WTC11 (cell line): ENCODE measurements at regions not wholly inside any gene's neighbourhood (a gene's known extent, or its start where the extent isn't known, plus 50 kb on each side); places are given as distances from the start of the nearest gene placed in this dataset.

Experiments
- ATAC-seq: fragments of 200-7000 bp; cut with Tn5 transposase; 2 replicates; pipeline ENCODE4 v1.10.0; 2021; ENCODE audit warnings: mild to moderate bottlenecking, moderate library complexity
- CTCF ChIA-PET: fragments of 300-600 bp; sonication (Branson Sonifier 250); formaldehyde crosslinking; loops from one replicate; lab custom pipeline; 2021; ENCODE audit warnings: antibody characterized with exemption; lab: Charles Lee
- POLR2A ChIA-PET: fragments of 350-600 bp; sonication (Branson Sonifier 250); formaldehyde crosslinking; loops from one replicate; lab custom pipeline; 2021; ENCODE audit warnings: antibody characterized with exemption; lab: Charles Lee
- DNase-seq: peaks from one replicate; pipeline ENCODE4 v3.0.0; 2021; ENCODE audit warnings: low spot score
- H3K27ac Mint-ChIP-seq: 2 replicates; pipeline ENCODE4 v1.8.0; 2021; ENCODE audit warnings: mixed read lengths
- H3K27me3 Mint-ChIP-seq: 2 replicates; pipeline ENCODE4 v1.8.0; 2021; ENCODE audit warnings: low read depth, mild to moderate bottlenecking, moderate library complexity, mixed read lengths
- H3K36me3 Mint-ChIP-seq: 2 replicates; pipeline ENCODE4 v1.8.0; 2021; ENCODE audit warnings: mixed read lengths
- H3K4me1 Mint-ChIP-seq: 2 replicates; pipeline ENCODE4 v1.8.0; 2022; ENCODE audit warnings: mixed read lengths
- H3K4me3 Mint-ChIP-seq: 2 replicates; pipeline ENCODE4 v1.8.0; 2021; ENCODE audit warnings: mild to moderate bottlenecking, moderate library complexity, mixed read lengths
- H3K9me3 Mint-ChIP-seq: 2 replicates; pipeline ENCODE4 v1.8.0; 2021; ENCODE audit warnings: mixed read lengths
- CREM ChIP-seq: sonication (generic); formaldehyde crosslinking; IDR thresholded peaks from 2 replicates; pipeline ENCODE4 v1.8.1; 2022; ENCODE audit warnings: mild to moderate bottlenecking, missing genetic modification reagents, moderate library complexity
- EMX1 ChIP-seq: fragments of 250-450 bp; sonication (Bioruptor Pico); IDR thresholded peaks from 2 replicates; pipeline ENCODE4 v1.8.0; 2021; ENCODE audit warnings: mild to moderate bottlenecking
- FOXJ3 ChIP-seq: sonication (generic); formaldehyde crosslinking; IDR thresholded peaks from 2 replicates; pipeline ENCODE4 v1.9.0; 2021; ENCODE audit warnings: missing genetic modification reagents, mild to moderate bottlenecking, borderline replicate concordance
- IRF2 ChIP-seq: sonication (generic); formaldehyde crosslinking; IDR thresholded peaks from 2 replicates; pipeline ENCODE4 v1.8.0; 2022; ENCODE audit warnings: low read depth, missing genetic modification reagents, borderline replicate concordance
- KAT7 ChIP-seq: sonication (generic); formaldehyde crosslinking; IDR thresholded peaks from 2 replicates; pipeline ENCODE4 v1.8.1; 2023; ENCODE audit warnings: missing genetic modification reagents, mild to moderate bottlenecking, borderline replicate concordance
- NR3C1 ChIP-seq: sonication (generic); formaldehyde crosslinking; conservative IDR thresholded peaks from 2 replicates; pipeline ENCODE4 v1.8.1; 2023; ENCODE audit warnings: low read depth, mild to moderate bottlenecking, missing genetic modification reagents
- PRRX2 ChIP-seq: fragments of 250-450 bp; sonication (Bioruptor Pico); IDR thresholded peaks from 2 replicates; pipeline ENCODE4 v1.8.0; 2021; ENCODE audit warnings: mild to moderate bottlenecking
- SMAD4 ChIP-seq: sonication (generic); formaldehyde crosslinking; IDR thresholded peaks from 2 replicates; pipeline ENCODE4 v1.8.0; 2022; ENCODE audit warnings: mild to moderate bottlenecking, missing genetic modification reagents
- SP1 ChIP-seq: sonication (generic); formaldehyde crosslinking; conservative IDR thresholded peaks from 2 replicates; pipeline ENCODE4 v1.8.1; 2022; ENCODE audit warnings: missing genetic modification reagents
- TCF7 ChIP-seq: sonication (generic); formaldehyde crosslinking; IDR thresholded peaks from 2 replicates; pipeline ENCODE4 v1.8.0; 2022; ENCODE audit warnings: mild to moderate bottlenecking, low read depth, missing genetic modification reagents, moderate library complexity
- ZNF138 ChIP-seq: sonication (generic); formaldehyde crosslinking; conservative IDR thresholded peaks from 2 replicates; pipeline ENCODE4 v1.8.1; 2022; ENCODE audit warnings: mild to moderate bottlenecking, moderate library complexity, missing genetic modification reagents
- TF ChIP-seq, protein P1 (sequence below): fragments of 200-600 bp; IDR thresholded peaks from 2 replicates; pipeline ENCODE4 v1.8.0; 2022; ENCODE audit warnings: antibody characterized with exemption
- TF ChIP-seq, protein P2 (sequence below): sonication (generic); formaldehyde crosslinking; IDR thresholded peaks from 2 replicates; pipeline ENCODE4 v1.8.0; 2023; ENCODE audit warnings: mild to moderate bottlenecking, missing genetic modification reagents
- TF ChIP-seq, protein P3 (sequence below): fragments of 250-450 bp; sonication (Bioruptor Pico); IDR thresholded peaks from 2 replicates; pipeline ENCODE4 v1.9.0; 2021; ENCODE audit warnings: mild to moderate bottlenecking, borderline replicate concordance
- TF ChIP-seq, protein P4 (sequence below): sonication (generic); formaldehyde crosslinking; IDR thresholded peaks from 2 replicates; pipeline ENCODE4 v1.8.0; 2022; ENCODE audit warnings: mild to moderate bottlenecking, missing genetic modification reagents
- TF ChIP-seq, protein P5 (sequence below): sonication (generic); formaldehyde crosslinking; conservative IDR thresholded peaks from 2 replicates; pipeline ENCODE4 v1.8.1; 2023; ENCODE audit warnings: mild to moderate bottlenecking, low read depth, missing genetic modification reagents, moderate library complexity

DNA sequence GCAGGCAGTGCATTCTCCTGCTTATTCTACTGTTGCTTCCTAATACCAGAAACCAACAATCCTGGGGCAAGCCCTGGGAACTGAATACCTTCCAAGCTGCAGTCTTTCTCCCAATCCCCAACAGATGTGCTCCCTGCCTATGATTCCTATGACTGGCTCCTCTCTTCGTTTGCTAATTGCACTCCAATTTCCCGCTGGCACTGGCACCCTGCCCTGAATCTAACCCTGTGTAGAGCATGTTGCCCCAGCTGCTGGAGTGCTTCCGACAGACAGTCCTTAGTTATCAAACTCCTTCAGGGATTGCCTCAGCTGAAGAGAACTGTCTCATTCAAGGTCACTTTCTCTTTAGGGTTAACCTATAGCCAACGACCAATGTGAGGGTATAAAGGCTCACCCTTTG is 214.1 kb downstream of the NECTIN3 start (continued):
- TF ChIP-seq SP1, result no peak
- TF ChIP-seq EMX1 (CRISPR knock-in tag), result no peak
- TF ChIP-seq TCF7 (CRISPR knock-in tag), result no peak
- TF ChIP-seq, protein P1, sequence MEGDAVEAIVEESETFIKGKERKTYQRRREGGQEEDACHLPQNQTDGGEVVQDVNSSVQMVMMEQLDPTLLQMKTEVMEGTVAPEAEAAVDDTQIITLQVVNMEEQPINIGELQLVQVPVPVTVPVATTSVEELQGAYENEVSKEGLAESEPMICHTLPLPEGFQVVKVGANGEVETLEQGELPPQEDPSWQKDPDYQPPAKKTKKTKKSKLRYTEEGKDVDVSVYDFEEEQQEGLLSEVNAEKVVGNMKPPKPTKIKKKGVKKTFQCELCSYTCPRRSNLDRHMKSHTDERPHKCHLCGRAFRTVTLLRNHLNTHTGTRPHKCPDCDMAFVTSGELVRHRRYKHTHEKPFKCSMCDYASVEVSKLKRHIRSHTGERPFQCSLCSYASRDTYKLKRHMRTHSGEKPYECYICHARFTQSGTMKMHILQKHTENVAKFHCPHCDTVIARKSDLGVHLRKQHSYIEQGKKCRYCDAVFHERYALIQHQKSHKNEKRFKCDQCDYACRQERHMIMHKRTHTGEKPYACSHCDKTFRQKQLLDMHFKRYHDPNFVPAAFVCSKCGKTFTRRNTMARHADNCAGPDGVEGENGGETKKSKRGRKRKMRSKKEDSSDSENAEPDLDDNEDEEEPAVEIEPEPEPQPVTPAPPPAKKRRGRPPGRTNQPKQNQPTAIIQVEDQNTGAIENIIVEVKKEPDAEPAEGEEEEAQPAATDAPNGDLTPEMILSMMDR, result no peak
- no peak for TF ChIP-seq FOXJ3 (CRISPR knock-in tag)
- TF ChIP-seq PRRX2 (CRISPR knock-in tag), result no peak
- TF ChIP-seq, protein P2, sequence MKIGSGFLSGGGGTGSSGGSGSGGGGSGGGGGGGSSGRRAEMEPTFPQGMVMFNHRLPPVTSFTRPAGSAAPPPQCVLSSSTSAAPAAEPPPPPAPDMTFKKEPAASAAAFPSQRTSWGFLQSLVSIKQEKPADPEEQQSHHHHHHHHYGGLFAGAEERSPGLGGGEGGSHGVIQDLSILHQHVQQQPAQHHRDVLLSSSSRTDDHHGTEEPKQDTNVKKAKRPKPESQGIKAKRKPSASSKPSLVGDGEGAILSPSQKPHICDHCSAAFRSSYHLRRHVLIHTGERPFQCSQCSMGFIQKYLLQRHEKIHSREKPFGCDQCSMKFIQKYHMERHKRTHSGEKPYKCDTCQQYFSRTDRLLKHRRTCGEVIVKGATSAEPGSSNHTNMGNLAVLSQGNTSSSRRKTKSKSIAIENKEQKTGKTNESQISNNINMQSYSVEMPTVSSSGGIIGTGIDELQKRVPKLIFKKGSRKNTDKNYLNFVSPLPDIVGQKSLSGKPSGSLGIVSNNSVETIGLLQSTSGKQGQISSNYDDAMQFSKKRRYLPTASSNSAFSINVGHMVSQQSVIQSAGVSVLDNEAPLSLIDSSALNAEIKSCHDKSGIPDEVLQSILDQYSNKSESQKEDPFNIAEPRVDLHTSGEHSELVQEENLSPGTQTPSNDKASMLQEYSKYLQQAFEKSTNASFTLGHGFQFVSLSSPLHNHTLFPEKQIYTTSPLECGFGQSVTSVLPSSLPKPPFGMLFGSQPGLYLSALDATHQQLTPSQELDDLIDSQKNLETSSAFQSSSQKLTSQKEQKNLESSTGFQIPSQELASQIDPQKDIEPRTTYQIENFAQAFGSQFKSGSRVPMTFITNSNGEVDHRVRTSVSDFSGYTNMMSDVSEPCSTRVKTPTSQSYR, result no peak
- TF ChIP-seq CREM (CRISPR knock-in tag), result no peak
- no peak for TF ChIP-seq KAT7 (CRISPR knock-in tag)
- TF ChIP-seq, protein P3, sequence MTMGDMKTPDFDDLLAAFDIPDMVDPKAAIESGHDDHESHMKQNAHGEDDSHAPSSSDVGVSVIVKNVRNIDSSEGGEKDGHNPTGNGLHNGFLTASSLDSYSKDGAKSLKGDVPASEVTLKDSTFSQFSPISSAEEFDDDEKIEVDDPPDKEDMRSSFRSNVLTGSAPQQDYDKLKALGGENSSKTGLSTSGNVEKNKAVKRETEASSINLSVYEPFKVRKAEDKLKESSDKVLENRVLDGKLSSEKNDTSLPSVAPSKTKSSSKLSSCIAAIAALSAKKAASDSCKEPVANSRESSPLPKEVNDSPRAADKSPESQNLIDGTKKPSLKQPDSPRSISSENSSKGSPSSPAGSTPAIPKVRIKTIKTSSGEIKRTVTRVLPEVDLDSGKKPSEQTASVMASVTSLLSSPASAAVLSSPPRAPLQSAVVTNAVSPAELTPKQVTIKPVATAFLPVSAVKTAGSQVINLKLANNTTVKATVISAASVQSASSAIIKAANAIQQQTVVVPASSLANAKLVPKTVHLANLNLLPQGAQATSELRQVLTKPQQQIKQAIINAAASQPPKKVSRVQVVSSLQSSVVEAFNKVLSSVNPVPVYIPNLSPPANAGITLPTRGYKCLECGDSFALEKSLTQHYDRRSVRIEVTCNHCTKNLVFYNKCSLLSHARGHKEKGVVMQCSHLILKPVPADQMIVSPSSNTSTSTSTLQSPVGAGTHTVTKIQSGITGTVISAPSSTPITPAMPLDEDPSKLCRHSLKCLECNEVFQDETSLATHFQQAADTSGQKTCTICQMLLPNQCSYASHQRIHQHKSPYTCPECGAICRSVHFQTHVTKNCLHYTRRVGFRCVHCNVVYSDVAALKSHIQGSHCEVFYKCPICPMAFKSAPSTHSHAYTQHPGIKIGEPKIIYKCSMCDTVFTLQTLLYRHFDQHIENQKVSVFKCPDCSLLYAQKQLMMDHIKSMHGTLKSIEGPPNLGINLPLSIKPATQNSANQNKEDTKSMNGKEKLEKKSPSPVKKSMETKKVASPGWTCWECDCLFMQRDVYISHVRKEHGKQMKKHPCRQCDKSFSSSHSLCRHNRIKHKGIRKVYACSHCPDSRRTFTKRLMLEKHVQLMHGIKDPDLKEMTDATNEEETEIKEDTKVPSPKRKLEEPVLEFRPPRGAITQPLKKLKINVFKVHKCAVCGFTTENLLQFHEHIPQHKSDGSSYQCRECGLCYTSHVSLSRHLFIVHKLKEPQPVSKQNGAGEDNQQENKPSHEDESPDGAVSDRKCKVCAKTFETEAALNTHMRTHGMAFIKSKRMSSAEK, result no peak
- TF ChIP-seq, protein P4, sequence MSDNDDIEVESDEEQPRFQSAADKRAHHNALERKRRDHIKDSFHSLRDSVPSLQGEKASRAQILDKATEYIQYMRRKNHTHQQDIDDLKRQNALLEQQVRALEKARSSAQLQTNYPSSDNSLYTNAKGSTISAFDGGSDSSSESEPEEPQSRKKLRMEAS (CRISPR knock-in tag), result no peak
- TF ChIP-seq NR3C1 (CRISPR knock-in tag), result no peak
- no peak for TF ChIP-seq ZNF138 (CRISPR knock-in tag)
- TF ChIP-seq, all 79 proteins: peak for 0

DNA sequence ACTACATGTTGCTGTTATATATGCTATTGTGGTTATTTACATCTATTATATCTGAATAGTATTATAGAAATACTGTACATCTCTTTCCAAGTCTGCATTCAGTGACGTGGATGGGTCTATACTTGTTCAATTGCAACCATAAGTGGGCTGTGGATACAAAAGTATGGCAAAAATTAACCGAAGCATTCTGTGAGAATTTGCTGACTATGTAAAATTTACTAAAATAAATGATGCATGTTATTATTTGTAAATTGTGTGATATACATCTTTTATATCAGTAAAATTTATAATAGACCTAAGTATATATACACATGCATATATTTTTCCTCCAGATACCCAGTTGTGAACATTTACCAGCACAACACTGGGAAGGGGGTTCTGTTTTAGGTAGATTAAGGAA is 215.1 kb downstream of the NECTIN3 start:
- no peaks in the 10 kb centered on the region; the same call in 1 of the 2 replicates for H3K27me3 Mint-ChIP-seq
- CTCF ChIA-PET, result no interaction called here
- no peaks in the 10 kb centered on the region for H3K36me3 Mint-ChIP-seq
- no peak overlapping the region for H3K27ac Mint-ChIP-seq
- H3K4me1 Mint-ChIP-seq, result no peaks in the 10 kb centered on the region
- POLR2A ChIA-PET, result no interaction called here
- DNase-seq (no peak), ATAC-seq (no peak)
- peaks cover 18% of the 10 kb centered on the region for H3K9me3 Mint-ChIP-seq
- H3K4me3 Mint-ChIP-seq, result no peak overlapping the region
- TF ChIP-seq EMX1 (CRISPR knock-in tag) (no peak), NR3C1 (CRISPR knock-in tag) (no peak), IRF2 (CRISPR knock-in tag) (no peak), SMAD4 (CRISPR knock-in tag) (no peak)
- TF ChIP-seq, protein P5, sequence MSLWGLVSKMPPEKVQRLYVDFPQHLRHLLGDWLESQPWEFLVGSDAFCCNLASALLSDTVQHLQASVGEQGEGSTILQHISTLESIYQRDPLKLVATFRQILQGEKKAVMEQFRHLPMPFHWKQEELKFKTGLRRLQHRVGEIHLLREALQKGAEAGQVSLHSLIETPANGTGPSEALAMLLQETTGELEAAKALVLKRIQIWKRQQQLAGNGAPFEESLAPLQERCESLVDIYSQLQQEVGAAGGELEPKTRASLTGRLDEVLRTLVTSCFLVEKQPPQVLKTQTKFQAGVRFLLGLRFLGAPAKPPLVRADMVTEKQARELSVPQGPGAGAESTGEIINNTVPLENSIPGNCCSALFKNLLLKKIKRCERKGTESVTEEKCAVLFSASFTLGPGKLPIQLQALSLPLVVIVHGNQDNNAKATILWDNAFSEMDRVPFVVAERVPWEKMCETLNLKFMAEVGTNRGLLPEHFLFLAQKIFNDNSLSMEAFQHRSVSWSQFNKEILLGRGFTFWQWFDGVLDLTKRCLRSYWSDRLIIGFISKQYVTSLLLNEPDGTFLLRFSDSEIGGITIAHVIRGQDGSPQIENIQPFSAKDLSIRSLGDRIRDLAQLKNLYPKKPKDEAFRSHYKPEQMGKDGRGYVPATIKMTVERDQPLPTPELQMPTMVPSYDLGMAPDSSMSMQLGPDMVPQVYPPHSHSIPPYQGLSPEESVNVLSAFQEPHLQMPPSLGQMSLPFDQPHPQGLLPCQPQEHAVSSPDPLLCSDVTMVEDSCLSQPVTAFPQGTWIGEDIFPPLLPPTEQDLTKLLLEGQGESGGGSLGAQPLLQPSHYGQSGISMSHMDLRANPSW (CRISPR knock-in tag), result no peak
